BJ (cell line): ENCODE measurements at regions not wholly inside any gene's neighbourhood (a gene's known extent, or its start where the extent isn't known, plus 50 kb on each side); places are given as distances from the start of the nearest gene placed in this dataset.

ENCODE experiments used
- CTCF ChIA-PET: fragments of 350-600 bp; formaldehyde crosslinking; extraction: SDS; loops from one replicate; lab custom pipeline; 2021; ENCODE audit warnings: antibody characterized with exemption, inconsistent platforms; lab: Yijun Ruan, JAX
- POLR2A ChIA-PET: fragments of 300-600 bp; sonication (Branson Sonifier 250); formaldehyde crosslinking; extraction: SDS; loops from one replicate; lab custom pipeline; 2021; ENCODE audit warnings: antibody characterized with exemption; lab: Charles Lee
- DNase-seq: peaks from one replicate; pipeline ENCODE4 v3.0.0-alpha.2; 2011; ENCODE audit warnings: low read depth
- H3K27me3 ChIP-seq: 2 replicates; pipeline ENCODE4 v1.6.0; 2011; ENCODE audit warnings: low read length; ENCODE audit not compliant: control insufficient read depth, insufficient read depth
- H3K36me3 ChIP-seq: 2 replicates; pipeline ENCODE4 v1.5.1; 2011; ENCODE audit warnings: low read length; ENCODE audit not compliant: control insufficient read depth, insufficient read depth
- H3K4me3 ChIP-seq: 2 replicates; pipeline ENCODE4 v1.5.1; 2011; ENCODE audit warnings: low read depth, mild to moderate bottlenecking, control low read depth, low read length
- TF ChIP-seq, protein P1 (sequence below): IDR thresholded peaks from 2 replicates; pipeline ENCODE4 v1.5.1; 2011; ENCODE audit warnings: low read depth, mild to moderate bottlenecking, control low read depth, inconsistent platforms, low read length, moderate library complexity; ENCODE audit not compliant: insufficient read depth

DNA sequence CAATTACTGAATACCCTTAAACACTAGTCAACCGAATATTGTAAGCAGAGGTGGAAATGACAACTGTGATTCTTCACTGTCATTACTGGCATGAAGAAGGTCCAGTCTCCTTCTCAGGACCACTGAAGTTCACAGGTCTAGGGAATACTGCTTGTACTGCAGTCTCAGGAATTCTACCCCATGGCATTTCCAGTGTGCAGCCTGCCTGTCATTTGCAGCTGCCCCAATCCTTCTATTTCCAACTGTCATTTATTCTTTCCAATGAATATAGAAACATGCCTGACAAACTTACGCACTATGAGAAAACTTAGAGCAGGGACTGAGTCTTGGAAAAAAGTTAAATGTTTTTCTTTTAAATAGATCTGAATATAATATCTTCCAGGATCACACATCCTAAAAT is 308.0 kb upstream of the THBS1 start:
- no peak for DNase-seq
- no peak overlapping the region for H3K4me3 ChIP-seq
- TF ChIP-seq, protein P1, sequence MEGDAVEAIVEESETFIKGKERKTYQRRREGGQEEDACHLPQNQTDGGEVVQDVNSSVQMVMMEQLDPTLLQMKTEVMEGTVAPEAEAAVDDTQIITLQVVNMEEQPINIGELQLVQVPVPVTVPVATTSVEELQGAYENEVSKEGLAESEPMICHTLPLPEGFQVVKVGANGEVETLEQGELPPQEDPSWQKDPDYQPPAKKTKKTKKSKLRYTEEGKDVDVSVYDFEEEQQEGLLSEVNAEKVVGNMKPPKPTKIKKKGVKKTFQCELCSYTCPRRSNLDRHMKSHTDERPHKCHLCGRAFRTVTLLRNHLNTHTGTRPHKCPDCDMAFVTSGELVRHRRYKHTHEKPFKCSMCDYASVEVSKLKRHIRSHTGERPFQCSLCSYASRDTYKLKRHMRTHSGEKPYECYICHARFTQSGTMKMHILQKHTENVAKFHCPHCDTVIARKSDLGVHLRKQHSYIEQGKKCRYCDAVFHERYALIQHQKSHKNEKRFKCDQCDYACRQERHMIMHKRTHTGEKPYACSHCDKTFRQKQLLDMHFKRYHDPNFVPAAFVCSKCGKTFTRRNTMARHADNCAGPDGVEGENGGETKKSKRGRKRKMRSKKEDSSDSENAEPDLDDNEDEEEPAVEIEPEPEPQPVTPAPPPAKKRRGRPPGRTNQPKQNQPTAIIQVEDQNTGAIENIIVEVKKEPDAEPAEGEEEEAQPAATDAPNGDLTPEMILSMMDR = no peak
- H3K36me3 ChIP-seq = no peaks in the 10 kb centered on the region; the same call in 1 of the 2 replicates
- POLR2A ChIA-PET = interaction anchor here (0.6 kb wide), 1 partner anchor 308 kb away, joined by 7 read pairs; the partner anchor contains the start of gene THBS1
- H3K27me3 ChIP-seq = no peaks in the 10 kb centered on the region
- CTCF ChIA-PET = interaction anchor here (1.0 kb wide), 1 partner anchor 12 kb away, joined by 3 read pairs; no protein-coding TSS in a partner anchor

DNA sequence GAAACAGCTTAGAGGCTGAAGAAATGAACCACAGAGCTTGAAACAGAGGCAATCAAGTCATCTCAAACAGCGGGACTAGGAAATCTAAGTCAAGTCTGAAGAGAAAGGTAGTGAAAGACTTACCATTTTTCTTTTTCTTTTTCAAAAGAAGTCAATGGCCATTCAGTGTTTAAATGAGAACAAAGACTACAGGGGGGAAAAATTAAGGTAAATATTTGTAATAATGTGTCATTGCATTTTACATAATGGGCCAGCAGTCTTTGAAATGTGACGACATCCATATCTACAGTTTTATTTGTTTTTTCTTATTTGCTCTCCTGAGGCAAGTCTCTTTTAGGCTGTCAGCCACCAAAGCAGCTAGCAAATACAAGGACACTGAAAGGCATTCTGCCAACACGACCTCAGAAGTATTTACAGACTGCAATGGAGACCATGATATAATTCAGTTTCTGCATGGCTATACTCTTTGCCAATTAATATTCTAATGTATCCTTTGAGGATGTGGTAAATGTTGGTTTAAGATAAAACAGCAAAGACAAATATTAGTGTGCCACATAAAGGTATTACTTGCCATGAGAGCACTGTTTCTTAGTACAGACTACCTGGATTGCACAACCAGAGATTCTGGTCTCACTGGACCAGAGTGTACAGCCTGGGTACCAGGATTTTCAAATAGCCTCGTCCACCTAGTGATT is 307.0 kb upstream of the THBS1 start:
- DNase-seq = no peak
- Histone ChIP-seq H3K4me3 (no peak overlapping the region), H3K36me3 (no peaks in the 10 kb centered on the region; the same call in 1 of the 2 replicates), H3K27me3 (no peaks in the 10 kb centered on the region)
- ChIA-PET POLR2A (no interaction called here), CTCF (no interaction called here)
- TF ChIP-seq, protein P1 = no peak

DNA sequence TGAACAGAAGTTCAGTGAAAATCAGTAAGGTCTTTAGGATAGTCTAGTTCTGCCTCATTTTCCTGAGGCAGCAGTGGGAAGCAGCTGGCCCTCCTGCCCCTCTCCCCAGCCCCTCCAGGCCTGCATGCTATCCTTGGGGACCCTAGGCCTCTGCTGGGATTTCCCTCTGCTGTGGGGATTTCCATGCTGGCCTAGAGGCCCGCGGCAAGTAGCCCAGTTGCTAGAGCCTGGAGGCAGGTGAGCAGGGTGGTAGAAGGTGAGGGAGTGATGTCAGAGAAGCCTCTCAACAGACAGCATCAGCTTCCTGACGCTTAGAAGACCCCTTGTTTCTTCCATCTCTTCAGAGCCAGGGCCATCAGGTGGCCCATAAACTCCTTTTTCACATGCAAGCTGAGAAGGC is 305.8 kb upstream of the THBS1 start:
- ChIA-PET CTCF (interaction anchor here (0.6 to 0.8 kb wide), 2 partner anchors 103 to 305 kb away, joined by 3 to 4 read pairs; no protein-coding TSS in a partner anchor), POLR2A (no interaction called here)
- no peak for DNase-seq
- TF ChIP-seq, protein P1 = no peak
- Histone ChIP-seq H3K27me3 (no peaks in the 10 kb centered on the region), H3K36me3 (no peaks in the 10 kb centered on the region; the same call in 1 of the 2 replicates), H3K4me3 (no peak overlapping the region)

DNA sequence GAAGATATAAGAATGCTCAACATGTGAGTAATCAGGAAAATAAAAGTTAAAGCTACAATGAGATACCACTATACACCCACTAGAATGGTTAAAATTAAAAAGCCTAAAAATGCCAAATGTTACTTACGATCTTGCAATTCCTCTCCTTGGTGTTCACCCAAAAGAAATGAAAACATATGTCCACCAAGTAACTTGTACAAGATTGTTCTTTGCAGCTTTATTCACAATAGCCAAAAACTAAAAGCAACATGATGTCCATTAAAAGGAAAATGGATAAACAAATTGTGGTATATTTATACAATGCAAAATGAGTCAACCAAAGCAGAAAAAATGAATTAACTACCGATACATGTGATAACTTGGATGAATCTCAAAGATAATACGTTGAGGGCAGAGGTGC is 301.6 kb upstream of the THBS1 start:
- DNase-seq = peak; percentile 90
- Histone ChIP-seq H3K4me3 (no peak overlapping the region), H3K36me3 (no peaks in the 10 kb centered on the region; the same call in 1 of the 2 replicates), H3K27me3 (no peaks in the 10 kb centered on the region)
- ChIA-PET POLR2A (interaction anchor here (0.5 to 1.4 kb wide), 14 partner anchors 9 to 436 kb away, joined by 3 to 6 read pairs (median 4); no protein-coding TSS in a partner anchor), CTCF (no interaction called here)
- TF ChIP-seq, protein P1 = no peak

DNA sequence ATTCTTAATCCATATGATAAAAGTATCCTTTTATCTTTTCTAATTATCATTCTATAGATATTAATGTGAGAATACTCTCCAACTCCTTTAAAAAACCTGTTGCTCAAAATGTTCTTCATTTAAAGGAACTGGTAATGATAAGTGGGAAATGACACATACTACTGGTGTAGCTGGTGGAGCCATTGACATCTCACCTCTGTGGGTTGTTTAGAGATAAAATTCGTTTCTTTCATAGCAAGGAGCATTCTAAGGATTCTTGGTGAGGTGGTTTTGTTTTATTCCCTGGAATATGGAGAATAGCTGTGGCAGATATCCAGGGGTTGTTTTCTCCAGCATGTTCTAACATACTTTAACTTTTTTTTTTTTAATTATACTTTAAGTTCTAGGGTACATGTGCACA is 299.8 kb upstream of the THBS1 start:
- TF ChIP-seq, protein P1 = no peak
- DNase-seq = no peak
- CTCF ChIA-PET = interaction anchor here (0.6 kb wide), 2 partner anchors 187 to 382 kb away, joined by 3 to 4 read pairs; no protein-coding TSS in a partner anchor

More for the DNA sequence above, 299.8 kb upstream of the THBS1 start:
- H3K4me3 ChIP-seq = no peak overlapping the region
- H3K36me3 ChIP-seq = no peaks in the 10 kb centered on the region
- POLR2A ChIA-PET = interaction anchor here (0.6 kb wide), 1 partner anchor 151 kb away, joined by 4 read pairs; no protein-coding TSS in a partner anchor
- H3K27me3 ChIP-seq = no peaks in the 10 kb centered on the region
